Mammary epithelial cell (primary cell): ENCODE measurements at regions not wholly inside any gene's neighbourhood (a gene's known extent, or its start where the extent isn't known, plus 50 kb on each side); places are given as distances from the start of the nearest gene placed in this dataset.

Experiments
- CTCF ChIP-seq, 2 donors: IDR thresholded peaks in 1 of 2; conservative IDR thresholded peaks in 1 of 2; 2 replicates each; pipeline ENCODE4 v1.5.1; 2011 to 2012; ENCODE audit warnings: inconsistent platforms in 2 of 2, low read length in 2 of 2, mild to moderate bottlenecking in 2 of 2, control low read depth in 1 of 2, low read depth in 1 of 2; ENCODE audit not compliant: insufficient read depth in 1 of 2; ENCODE audit errors: extremely low read depth in 1 of 2
- EZH2 ChIP-seq: IDR thresholded peaks from 2 replicates; pipeline ENCODE4 v1.6.1; 2012; ENCODE audit warnings: low read length, inconsistent platforms, borderline replicate concordance

GRCh38 chr2:107437265-107437664 is 389.4 kb upstream of the RGPD4 start:
- no peak for TF ChIP-seq EZH2
- no peak for TF ChIP-seq CTCF (conservative IDR thresholded peaks at IDR 0.05 in 1 of 2, IDR thresholded peaks at IDR 0.05 in 1 of 2; ENCODE audit: extremely low read depth in 1 of 2, insufficient read depth in 1 of 2, low read depth in 1 of 2, low read length in 2 of 2)
